ENCODE measurements at regions not wholly inside any gene's neighbourhood (a gene's known extent, or its start where the extent isn't known, plus 50 kb on each side); places are given as distances from the start of the nearest gene placed in this dataset.
A peak's percentile ranks its signal among the peaks of the same experiment; 100 is the strongest.

- peak; percentile 38 for DNase-seq
Observed at GRCh38 chr12:124669271-124669721, 101.9 kb upstream of the NCOR2 start.

GRCh38 chr12:124668602-124669001 lies 101.2 kb upstream of the NCOR2 start:
- DNase-seq: no peak

- DNase-seq: no peak
Observed at GRCh38 chr12:124667506-124668326, 100.3 kb upstream of the NCOR2 start.

- no peak for DNase-seq
Observed at GRCh38 chr12:124666722-124667259, 99.4 kb upstream of the NCOR2 start.

- DNase-seq: no peak
Observed at GRCh38 chr12:124665511-124665910, 98.1 kb upstream of the NCOR2 start.

GRCh38 chr12:124664395-124665111 lies 97.1 kb upstream of the NCOR2 start:
- no peak for DNase-seq

- DNase-seq: no peak
Observed at GRCh38 chr12:124663771-124664366, 96.5 kb upstream of the NCOR2 start.

GRCh38 chr12:124663206-124663605 lies 95.8 kb upstream of the NCOR2 start:
- DNase-seq: no peak

- no peak for DNase-seq
Observed at GRCh38 chr12:124661341-124661740, 93.9 kb upstream of the NCOR2 start.

- DNase-seq: peak; percentile 93
Observed at GRCh38 chr12:124660851-124661250, 93.4 kb upstream of the NCOR2 start.

- DNase-seq: peak; percentile 65
Observed at GRCh38 chr12:124658806-124659402, 91.5 kb upstream of the NCOR2 start.

GRCh38 chr12:124658302-124658701 lies 90.9 kb upstream of the NCOR2 start:
- DNase-seq: no peak

- DNase-seq: no peak
Observed at GRCh38 chr12:124656947-124657434, 89.6 kb upstream of the NCOR2 start.

- DNase-seq: peak; percentile 94
Observed at GRCh38 chr12:124655698-124656516, 88.5 kb upstream of the NCOR2 start.

GRCh38 chr12:124655048-124655697 lies 87.8 kb upstream of the NCOR2 start:
- DNase-seq: peak; percentile 93

GRCh38 chr12:124654666-124655047 lies 87.2 kb upstream of the NCOR2 start:
- no peak for DNase-seq

- DNase-seq: no peak
Observed at GRCh38 chr12:124653169-124653931, 85.9 kb upstream of the NCOR2 start.

GRCh38 chr12:124652661-124653060 lies 85.2 kb upstream of the NCOR2 start:
- DNase-seq: no peak

- no peak for DNase-seq
Observed at GRCh38 chr12:124651516-124652273, 84.3 kb upstream of the NCOR2 start.

- peak; percentile 51 for DNase-seq
Observed at GRCh38 chr12:124650912-124651311, 83.5 kb upstream of the NCOR2 start.

Measured in NCI-H2171 treated with DMSO at 0.1 percent for 48 hours (cell line).